GM12878 (cell line): ENCODE measurements at regions not wholly inside any gene's neighbourhood (a gene's known extent, or its start where the extent isn't known, plus 50 kb on each side); places are given as distances from the start of the nearest gene placed in this dataset.
A peak's percentile ranks its signal among the peaks of the same experiment; 100 is the strongest.

Source experiments
- ATAC-seq: fragments of 200-7000 bp; cut with Tn5 transposase; 3 replicates; pipeline ENCODE4 v1.9.1; 2020; ENCODE audit warnings: mild to moderate bottlenecking, moderate library complexity
- BruUV-seq: library from RNA; stranded (reverse); fragments of 400-500 nt; replicated peaks from 2 replicates; lab custom pipeline; 2021; lab: Mats Ljungman, UMichigan
- CTCF ChIA-PET: fragments of 300-600 bp; sonication (Branson Sonifier 250); formaldehyde crosslinking; extraction: SDS; loops from one replicate; lab custom pipeline; 2021; ENCODE audit warnings: inconsistent platforms; lab: Yijun Ruan, JAX
- POLR2A ChIA-PET: fragments of 350-600 bp; formaldehyde crosslinking; extraction: SDS; loops from one replicate; lab custom pipeline; 2021; ENCODE audit warnings: inconsistent platforms; lab: Charles Lee
- RAD21 ChIA-PET: fragments of 300-600 bp; sonication (Branson Sonifier 250); formaldehyde crosslinking; loops from one replicate; lab custom pipeline; 2023; ENCODE audit warnings: antibody characterized with exemption; ENCODE audit not compliant: unreplicated experiment; lab: Charles Lee
- SMC1A ChIA-PET: fragments of 300-600 bp; sonication (Branson Sonifier 250); formaldehyde crosslinking; loops from one replicate; lab custom pipeline; 2023; ENCODE audit not compliant: unreplicated experiment, uncharacterized antibody; lab: Charles Lee
- DNase-seq: peaks from one replicate; pipeline ENCODE4 v3.0.0-alpha.2; 2011; ENCODE audit warnings: low read depth, low spot score
- FAIRE-seq: peaks from 3 replicates; lab custom pipeline; 2011; peaks lifted over from hg19 to GRCh38; lab: Jason Lieb, UNC
- H2AFZ ChIP-seq: 2 replicates; pipeline ENCODE4 v1.6.0; 2011; ENCODE audit warnings: low read depth, low read length, control low read depth; ENCODE audit not compliant: control insufficient read depth
- H3K27ac ChIP-seq: 2 replicates; pipeline ENCODE4 v1.5.1; 2011; ENCODE audit warnings: control low read depth; ENCODE audit not compliant: control insufficient read depth, insufficient read depth
- H3K27me3 ChIP-seq, 2 experiments: replicated peaks in 1 of 2; 2 replicates each; pipeline versions ENCODE4 v1.6.0 to v1.6.1; 2011; ENCODE audit warnings: low read length in 1 of 2; ENCODE audit not compliant: control insufficient read depth in 2 of 2, insufficient read depth in 2 of 2
- H3K36me3 ChIP-seq, 2 experiments: 2 replicates each; pipeline ENCODE4 v1.5.1; 2011; ENCODE audit warnings: low read length in 1 of 2; ENCODE audit not compliant: control insufficient read depth in 2 of 2, insufficient read depth in 2 of 2
- H3K4me1 ChIP-seq: 2 replicates; pipeline ENCODE4 v1.6.1; 2011; ENCODE audit warnings: mild to moderate bottlenecking, low read length, moderate library complexity, mixed read lengths; ENCODE audit not compliant: control insufficient read depth, insufficient read depth
- H3K4me2 ChIP-seq: 2 replicates; pipeline ENCODE4 v1.6.0; 2011; ENCODE audit warnings: control low read depth; ENCODE audit not compliant: control insufficient read depth, insufficient read depth
- H3K4me3 ChIP-seq: fragments of 200-600 bp; sonication (generic); 2 replicates; pipeline ENCODE4 v1.5.1; 2016
- H3K79me2 ChIP-seq: 2 replicates; pipeline ENCODE4 v1.6.0; 2011; ENCODE audit warnings: low read length; ENCODE audit not compliant: control insufficient read depth, insufficient read depth
- H3K9ac ChIP-seq: 2 replicates; pipeline ENCODE4 v1.8.0; 2011; ENCODE audit warnings: low read length, control low read depth, mixed read lengths; ENCODE audit not compliant: control insufficient read depth, insufficient read depth
- H3K9me3 ChIP-seq: replicated peaks from 3 replicates; pipeline ENCODE4 v1.5.1; 2011; ENCODE audit warnings: mild to moderate bottlenecking, low read length; ENCODE audit not compliant: control insufficient read depth, insufficient read depth
- H4K20me1 ChIP-seq: 2 replicates; pipeline ENCODE4 v1.6.0; 2011; ENCODE audit not compliant: control insufficient read depth, insufficient read depth
- ATF3 ChIP-seq: IDR thresholded peaks from 2 replicates; pipeline ENCODE4 v1.6.1; 2011; ENCODE audit warnings: low read depth, mild to moderate bottlenecking, low read length, moderate library complexity, borderline replicate concordance; ENCODE audit errors: extremely low read depth
- CBFB ChIP-seq: IDR thresholded peaks from 2 replicates; pipeline ENCODE4 v1.6.1; 2016; ENCODE audit warnings: antibody characterized with exemption, low read depth
- EED ChIP-seq: sonication (generic); IDR thresholded peaks from 2 replicates; pipeline ENCODE4 v1.6.1; 2016; ENCODE audit warnings: antibody characterized with exemption, low read depth
- FOXM1 ChIP-seq: IDR thresholded peaks from 2 replicates; pipeline ENCODE4 v1.6.1; 2012; ENCODE audit warnings: low read depth, mild to moderate bottlenecking, inconsistent platforms, low read length, moderate library complexity
- JUNB ChIP-seq: IDR thresholded peaks from 2 replicates; pipeline ENCODE4 v1.6.1; 2016; ENCODE audit warnings: antibody characterized with exemption, mild to moderate bottlenecking
- KAT2A ChIP-seq: conservative IDR thresholded peaks from 2 replicates; pipeline ENCODE4 v1.6.1; 2011; ENCODE audit warnings: low read depth, low read length; ENCODE audit not compliant: control insufficient read depth
- MEF2A ChIP-seq: IDR thresholded peaks from 2 replicates; pipeline ENCODE4 v1.6.1; 2011; ENCODE audit warnings: low read depth, mild to moderate bottlenecking, low read length, moderate library complexity; ENCODE audit not compliant: insufficient read depth
- MLLT1 ChIP-seq: fragments of 450-650 bp; IDR thresholded peaks from 2 replicates; pipeline ENCODE4 v1.6.1; 2016; ENCODE audit warnings: mild to moderate bottlenecking
- SUPT20H ChIP-seq: IDR thresholded peaks from 2 replicates; pipeline ENCODE4 v1.6.1; 2011; ENCODE audit warnings: low read depth, mild to moderate bottlenecking, low read length, moderate library complexity, borderline replicate concordance; ENCODE audit not compliant: control insufficient read depth
- TCF7 ChIP-seq: IDR thresholded peaks from 2 replicates; pipeline ENCODE4 v1.6.1; 2014; ENCODE audit warnings: antibody characterized with exemption, borderline replicate concordance
- ZNF24 ChIP-seq: fragments of 450-650 bp; IDR thresholded peaks from 2 replicates; pipeline ENCODE4 v1.6.1; 2017; ENCODE audit warnings: antibody characterized with exemption, mild to moderate bottlenecking
- ZNF384 ChIP-seq: IDR thresholded peaks from 2 replicates; pipeline ENCODE4 v1.6.1; 2012; ENCODE audit warnings: low read depth, mild to moderate bottlenecking, low read length, improper control_type of control experiment, borderline replicate concordance
- WGBS: methylation state at CpG from one replicate; pipeline ENCODE4 v1.1.6; 2016; ENCODE audit warnings: low lambda C conversion rate; ENCODE audit not compliant: insufficient replicate concordance, insufficient coverage; ENCODE audit errors: missing lambda C conversion rate; 5-methylcytosine and 5-hydroxymethylcytosine counted together
- in situ Hi-C: fragments of 300-500 bp; cut with MboI; formaldehyde crosslinking; loops from 9 replicates; pipeline ENCODE4 v1.14.3; 2018; ENCODE audit warnings: mixed read lengths
- intact Hi-C: fragments of 100-400 bp; cut with micrococcal nuclease; formaldehyde crosslinking; loops from one replicate; pipeline ENCODE4 v1.14.2; 2022; ENCODE audit not compliant: unreplicated experiment

- TF ChIP-seq KAT2A (no peak), MEF2A (no peak), TCF7 (no peak), ZNF24 (no peak), SUPT20H (no peak), CBFB (no peak)
Observed at GRCh38 chr2:174660984-174661675, 63.5 kb upstream of the WIPF1 start (continued).

- H3K36me3 ChIP-seq = no peaks in the 10 kb centered on the region
- peak; percentile 58 for ATAC-seq
- 48% methylated on average over 7 of the region's 7 CpGs for WGBS
- ChIA-PET POLR2A (interaction anchor here (0.6 kb wide), 1 partner anchor 24 kb away, joined by 5 read pairs; no protein-coding TSS in a partner anchor), SMC1A (interaction anchor here (1.4 kb wide), 1 partner anchor 15 kb away, joined by 6 read pairs; no protein-coding TSS in a partner anchor), RAD21 (no interaction called here), CTCF (interaction anchor here (1.1 kb wide), 1 partner anchor 10 kb away, joined by 3 read pairs; no protein-coding TSS in a partner anchor)
- no peak overlapping the region for H3K4me3 ChIP-seq
- no peak for FAIRE-seq
- H3K9ac ChIP-seq = no peak overlapping the region
- no peak overlapping the region for H3K27ac ChIP-seq
- no peak for DNase-seq
- H3K9me3 ChIP-seq = no peaks in the 10 kb centered on the region; the same call in 2 of the 3 replicates
- BruUV-seq = no TSS peak
- no peaks in the 10 kb centered on the region; a peak in 1 of 4 replicates for H3K27me3 ChIP-seq
- peaks cover 4% of the 10 kb centered on the region for H3K4me1 ChIP-seq
- in situ Hi-C loops = no loop called here
- 0 out of 2 replicates have a peak, but pooled peaks have one; percentile 6 for TF ChIP-seq EED
- no peak for TF ChIP-seq ATF3
- no peak for TF ChIP-seq ZNF384
- TF ChIP-seq FOXM1 = no peak
- peak; percentile 50 for TF ChIP-seq JUNB
- TF ChIP-seq MLLT1 = no peak
- no peaks in the 10 kb centered on the region for H3K79me2 ChIP-seq
- H4K20me1 ChIP-seq = no peaks in the 10 kb centered on the region
- H2AFZ ChIP-seq = no peak overlapping the region; the same call in 1 of the 2 replicates
- no peak overlapping the region for H3K4me2 ChIP-seq
- intact Hi-C loops = no loop called here
Observed at GRCh38 chr2:174659069-174659900, 61.7 kb upstream of the WIPF1 start.
